ENCODE measurements at regions not wholly inside any gene's neighbourhood (a gene's known extent, or its start where the extent isn't known, plus 50 kb on each side); places are given as distances from the start of the nearest gene placed in this dataset.
"Not testable (repeated sequence)": the region's sequence is repeated elsewhere in the genome, so short reads cannot be mapped to it uniquely, and the experiment has no call there.

DNA sequence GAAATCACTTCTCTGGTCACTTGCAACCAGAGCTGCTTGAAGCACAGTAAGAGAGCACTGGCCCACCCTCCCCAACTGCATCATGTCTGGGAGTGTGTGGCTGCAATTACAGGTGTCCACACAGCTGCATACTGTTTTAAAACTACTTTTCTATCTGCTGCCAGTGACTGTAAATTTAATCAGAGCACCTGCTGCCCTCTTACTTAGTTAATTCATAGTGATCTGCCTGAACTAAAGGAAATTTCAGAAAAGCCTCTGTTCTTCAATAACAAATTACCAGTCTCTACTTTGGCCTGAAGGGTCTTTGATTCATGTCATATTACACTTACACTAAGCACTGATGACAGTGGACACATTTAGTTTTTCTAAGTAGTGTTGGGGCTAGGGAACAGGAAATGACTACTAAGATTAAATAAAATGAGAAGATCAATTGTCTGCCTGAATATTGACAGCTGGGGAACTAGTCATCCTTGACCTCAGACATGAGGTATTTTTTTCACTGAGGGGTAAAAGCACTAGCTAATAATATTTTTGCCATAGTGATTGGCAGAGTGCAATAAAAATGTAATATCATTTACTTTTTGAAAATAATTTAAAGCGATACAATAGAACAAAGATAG is 788.9 kb upstream of the GRAMD2B start:
- no peak for ATAC-seq

DNA sequence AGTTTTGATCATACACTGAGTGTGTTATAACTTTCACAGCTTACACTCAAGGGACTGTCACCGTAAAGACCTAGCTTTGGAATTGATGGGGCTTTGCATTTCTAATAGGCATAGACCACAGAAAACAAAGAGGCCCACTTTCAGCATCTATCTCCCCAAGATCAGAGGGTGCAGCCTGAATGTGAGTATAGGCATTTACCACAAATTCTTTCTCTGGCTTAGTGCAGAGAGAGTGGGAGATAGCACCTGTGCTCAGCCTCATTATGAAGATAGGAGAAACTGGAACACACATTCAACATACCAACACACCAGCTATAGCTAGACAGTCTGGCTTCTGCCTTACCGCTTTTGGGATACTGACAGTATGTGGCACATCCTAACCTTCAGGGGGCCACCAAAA is 783.4 kb upstream of the GRAMD2B start:
- intact Hi-C loops (cut with DNase I) = no loop called here
- ATAC-seq (no peak), DNase-seq (no peak)

More for the DNA sequence above, 788.9 kb upstream of the GRAMD2B start:
- DNase-seq = no peak
- intact Hi-C loops (cut with DNase I) = no loop called here

DNA sequence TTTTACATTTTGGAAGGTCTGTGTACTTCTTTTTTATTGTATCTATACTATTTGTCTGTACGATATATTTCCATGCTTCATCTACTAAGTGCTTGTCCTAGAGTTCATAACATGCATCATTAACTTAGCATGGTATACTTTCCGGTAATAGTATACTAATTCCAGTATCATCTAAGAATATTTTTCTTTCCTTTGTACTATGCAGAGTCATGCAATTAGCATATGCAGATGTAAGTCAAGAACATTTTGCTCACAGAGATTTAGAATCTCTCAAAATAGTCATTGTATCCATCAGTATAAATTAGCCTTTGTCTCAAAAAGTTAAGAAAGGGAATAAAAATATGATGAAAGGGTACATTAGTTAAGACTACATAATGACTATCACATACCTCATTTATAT is 770.4 kb upstream of the GRAMD2B start:
- intact Hi-C loops (cut with DNase I) = no loop called here
- ATAC-seq (no peak), DNase-seq (no peak)

DNA sequence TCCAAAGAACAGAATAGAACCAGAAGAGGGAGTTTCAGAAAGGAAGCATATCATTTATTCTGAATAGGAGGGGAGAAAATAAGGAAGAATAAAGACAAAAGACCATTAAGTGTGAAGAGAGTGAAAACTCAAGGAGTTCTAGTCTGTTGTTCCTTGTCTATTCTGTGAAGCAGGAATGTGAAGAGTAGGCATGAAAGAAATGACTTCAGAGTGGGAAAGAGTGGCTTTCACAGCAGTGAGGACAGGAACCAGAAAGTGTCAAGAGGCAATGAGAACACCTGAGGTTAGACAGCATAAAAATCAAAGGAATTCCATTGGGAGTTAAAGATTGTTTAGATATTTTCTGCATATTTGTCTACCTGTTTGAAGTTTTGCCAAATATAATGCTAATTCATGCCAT is 768.8 kb upstream of the GRAMD2B start:
- DNase-seq (no peak), ATAC-seq (no peak)
- intact Hi-C loops (cut with DNase I) = no loop called here

DNA sequence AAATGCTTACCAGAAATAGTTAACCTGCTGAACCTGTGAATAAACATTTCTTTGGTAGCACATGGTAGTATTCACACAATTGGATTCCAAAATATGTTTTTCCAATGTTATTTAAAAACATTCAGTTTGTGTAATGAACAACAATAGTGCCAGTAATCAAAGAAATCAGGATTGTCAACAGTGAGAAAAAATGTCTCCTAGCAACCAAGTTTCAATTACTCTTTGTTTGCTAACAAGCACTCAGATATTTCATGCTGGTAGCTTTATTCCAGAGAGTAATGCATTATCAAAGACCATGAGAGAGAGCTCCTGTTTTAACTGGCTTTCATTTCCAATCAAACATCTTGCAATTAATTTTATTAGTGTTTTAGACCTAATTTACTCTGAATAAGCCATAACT is 768.1 kb upstream of the GRAMD2B start:
- no peak for DNase-seq
- intact Hi-C loops (cut with DNase I) = no loop called here
- ATAC-seq = no peak

DNA sequence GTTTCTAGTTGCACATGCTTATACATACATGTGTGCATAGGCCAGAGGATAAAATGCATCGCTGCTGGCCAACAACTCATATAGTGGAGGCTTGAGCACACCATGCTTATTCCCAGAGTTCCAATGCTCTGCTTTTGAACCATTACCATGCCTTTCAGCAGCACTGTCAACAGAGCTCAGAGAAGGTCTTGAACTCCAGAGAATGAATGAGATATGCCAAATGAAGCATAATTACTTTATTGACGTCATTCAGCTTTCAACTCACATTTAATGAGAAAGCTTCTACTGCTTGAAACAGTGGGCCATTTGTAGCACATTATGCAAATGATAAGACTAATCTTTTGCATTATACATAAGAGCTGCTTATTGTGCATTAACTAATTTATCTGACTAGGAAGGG is 765.3 kb upstream of the GRAMD2B start:
- ATAC-seq (no peak), DNase-seq (no peak)
- intact Hi-C loops (cut with DNase I) = no loop called here

DNA sequence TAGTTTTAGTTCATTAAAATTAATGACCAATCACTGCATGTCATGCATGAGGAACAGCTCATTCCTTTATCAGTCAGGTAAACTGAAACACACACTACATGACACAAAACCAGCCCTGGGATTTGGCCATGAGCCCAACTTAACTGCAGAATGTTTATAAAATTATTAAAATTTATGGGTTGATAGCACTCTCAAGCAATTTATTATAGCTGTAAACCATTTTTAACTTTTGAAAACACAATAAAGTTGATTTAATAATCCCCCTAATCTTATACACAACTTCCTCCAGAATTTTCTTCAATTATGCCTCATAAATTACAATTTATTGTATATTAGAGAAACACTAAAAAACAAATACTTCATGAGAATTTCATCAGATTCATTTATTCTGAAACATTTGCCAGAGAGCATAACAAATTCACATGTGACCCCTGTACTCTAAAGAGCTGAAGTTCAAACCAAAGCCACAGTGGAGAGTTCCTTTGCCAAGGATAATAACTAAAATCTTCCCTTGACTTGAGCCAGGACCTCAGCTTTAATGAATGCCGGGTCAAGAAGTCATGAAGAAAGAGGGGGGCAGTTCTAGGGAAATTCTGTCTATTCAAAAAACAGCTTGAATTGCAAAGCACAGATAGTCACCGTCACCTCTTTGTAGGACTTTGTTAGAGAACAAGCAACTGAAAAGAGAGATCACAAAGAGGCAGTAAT is 763.7 kb upstream of the GRAMD2B start:
- ATAC-seq = peak; percentile 63 to 76
- no peak for DNase-seq
- intact Hi-C loops (cut with DNase I) = no loop called here

DNA sequence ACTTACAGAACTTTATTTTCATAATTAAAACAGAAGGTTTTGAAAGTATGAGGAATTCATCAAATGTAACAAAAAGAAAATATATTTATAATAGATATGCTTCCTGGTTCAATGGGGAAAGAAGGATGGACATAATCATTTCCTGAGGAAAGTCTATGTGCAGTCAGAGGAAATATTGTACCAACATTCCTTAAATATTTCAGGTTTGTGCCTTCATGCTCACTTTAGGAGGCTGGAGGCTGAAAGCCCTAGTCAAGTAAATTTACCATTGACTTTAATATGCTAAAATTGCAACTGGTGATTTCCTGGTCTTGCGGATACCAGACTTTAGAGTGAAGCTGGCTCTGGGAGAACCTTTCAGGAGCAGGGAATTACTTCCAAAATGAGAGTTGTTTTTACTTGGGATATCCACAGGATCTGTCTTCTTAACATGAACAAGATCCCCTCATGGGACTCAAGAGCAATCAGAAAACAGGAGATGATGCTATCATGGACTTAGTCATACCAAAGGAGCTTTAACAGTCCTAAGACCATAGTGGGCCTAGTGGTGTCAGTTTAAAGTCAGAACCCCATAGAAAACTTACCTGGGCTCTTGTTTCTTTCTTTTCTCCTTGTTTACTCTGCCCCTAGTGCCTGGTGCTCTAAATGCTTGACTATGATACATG is 762.8 kb upstream of the GRAMD2B start:
- DNase-seq (no peak), ATAC-seq (no peak)
- intact Hi-C loops (cut with DNase I) = no loop called here

DNA sequence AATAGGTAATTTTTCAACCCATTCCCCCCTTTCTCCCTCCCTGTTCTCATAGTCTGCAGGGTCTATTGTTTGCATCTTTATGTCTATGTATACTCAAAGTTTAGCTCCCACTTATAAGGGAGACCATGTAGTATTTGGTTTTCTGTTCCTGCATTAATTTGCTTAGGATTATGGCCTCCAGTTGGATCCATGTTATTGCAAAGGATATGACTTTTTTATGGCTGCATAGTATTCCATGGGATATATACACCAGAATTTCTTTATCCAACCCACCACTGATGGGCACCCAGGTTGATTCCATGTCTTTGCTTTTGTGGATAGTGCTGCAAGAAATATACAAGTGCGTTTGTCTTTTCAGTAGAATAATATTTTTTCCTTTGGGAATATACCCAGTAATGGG is 761.6 kb upstream of the GRAMD2B start:
- intact Hi-C loops (cut with DNase I) = no loop called here
- no peak for DNase-seq
- no peak for ATAC-seq

DNA sequence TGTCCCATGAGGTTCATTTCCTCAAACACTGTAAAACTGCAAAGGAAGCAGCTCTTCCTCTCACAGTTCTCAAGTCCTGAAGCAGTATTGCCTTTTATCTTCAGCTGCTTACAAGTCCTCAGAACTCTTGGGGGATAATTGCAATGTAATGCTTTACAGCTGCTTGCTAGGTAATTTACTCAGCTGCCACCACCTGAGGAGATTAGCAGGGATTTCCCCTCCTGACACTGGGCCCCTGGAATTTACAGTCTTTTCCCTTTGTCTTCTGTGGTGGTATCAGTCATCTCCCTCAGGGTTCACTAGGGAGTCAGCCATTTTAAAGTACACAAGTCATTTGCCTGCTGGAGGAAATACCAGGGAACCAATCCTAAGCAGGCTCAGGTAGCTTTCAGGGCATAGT is 754.3 kb upstream of the GRAMD2B start:
- intact Hi-C loops (cut with DNase I) = no loop called here
- ATAC-seq (no peak), DNase-seq (no peak)

DNA sequence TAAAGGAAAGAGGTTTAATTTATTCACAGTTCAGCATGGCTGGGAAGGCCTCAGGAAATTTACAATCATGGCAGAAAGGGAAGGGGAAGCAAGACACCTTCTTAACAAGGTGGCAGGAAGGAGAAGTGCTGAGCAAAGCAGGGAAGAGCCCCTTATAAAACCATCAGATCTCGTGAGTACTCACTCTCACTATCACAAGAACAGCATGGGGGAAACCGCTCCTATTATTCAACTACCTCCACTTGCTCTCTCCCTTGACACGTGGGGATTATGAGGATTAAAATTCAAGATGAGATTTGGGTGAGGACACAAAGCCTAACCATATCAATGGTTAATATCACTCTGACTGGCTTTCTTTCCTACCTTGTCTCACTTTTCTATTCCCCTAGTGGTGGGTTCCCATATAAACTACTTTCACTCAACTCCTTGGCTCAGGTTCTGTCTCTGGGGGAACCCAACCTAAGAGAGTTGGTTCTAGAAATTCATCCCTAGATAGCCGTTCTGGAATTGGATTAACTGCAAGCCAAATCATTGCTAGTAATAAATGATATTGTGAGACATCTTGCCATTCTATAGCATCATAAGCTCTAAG is 749.8 kb upstream of the GRAMD2B start:
- DNase-seq = no peak

DNA sequence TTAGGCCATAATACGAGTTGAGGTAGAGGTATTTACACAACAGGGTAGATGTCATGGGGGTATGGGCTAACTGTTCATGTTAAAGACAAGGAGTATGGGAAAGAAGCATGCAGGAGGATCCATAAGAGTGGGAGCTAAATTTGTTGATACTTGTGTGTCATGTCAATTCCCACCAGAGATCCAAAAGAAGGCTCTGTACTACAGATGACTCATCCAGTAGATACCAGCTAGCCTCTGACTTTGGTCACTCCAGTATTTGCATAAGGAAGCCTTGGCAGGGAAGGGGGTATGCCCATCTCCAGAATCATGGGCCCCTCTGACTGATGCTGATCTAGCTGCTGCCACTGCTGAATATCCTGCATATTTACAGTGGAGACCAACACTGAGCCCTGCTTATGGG is 743.7 kb upstream of the GRAMD2B start:
- ATAC-seq (no peak), DNase-seq (no peak)
- intact Hi-C loops (cut with DNase I) = no loop called here

More for the DNA sequence above, 749.8 kb upstream of the GRAMD2B start:
- no peak for ATAC-seq
- intact Hi-C loops (cut with DNase I) = no loop called here

DNA sequence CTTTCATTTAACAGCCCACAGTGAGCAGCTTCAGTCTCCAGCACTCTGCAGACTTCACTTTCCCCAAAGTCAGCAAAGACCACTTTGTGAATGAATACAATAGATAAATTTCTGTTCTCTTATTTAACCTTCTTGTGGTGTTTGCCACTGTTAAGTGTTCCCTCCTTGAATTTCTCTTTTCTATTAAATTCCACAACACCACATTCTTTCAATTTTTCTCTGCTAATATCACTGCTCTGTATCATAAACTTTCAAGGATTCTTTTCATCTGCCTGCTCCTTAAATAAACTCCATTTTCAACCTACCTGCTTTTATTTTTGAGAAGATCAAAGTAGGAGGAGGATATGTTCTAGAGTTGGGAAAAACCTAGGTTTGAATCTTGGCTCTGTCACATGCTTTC is 739.5 kb upstream of the GRAMD2B start:
- intact Hi-C loops (cut with DNase I) = no loop called here
- DNase-seq = no peak
- ATAC-seq = no peak

DNA sequence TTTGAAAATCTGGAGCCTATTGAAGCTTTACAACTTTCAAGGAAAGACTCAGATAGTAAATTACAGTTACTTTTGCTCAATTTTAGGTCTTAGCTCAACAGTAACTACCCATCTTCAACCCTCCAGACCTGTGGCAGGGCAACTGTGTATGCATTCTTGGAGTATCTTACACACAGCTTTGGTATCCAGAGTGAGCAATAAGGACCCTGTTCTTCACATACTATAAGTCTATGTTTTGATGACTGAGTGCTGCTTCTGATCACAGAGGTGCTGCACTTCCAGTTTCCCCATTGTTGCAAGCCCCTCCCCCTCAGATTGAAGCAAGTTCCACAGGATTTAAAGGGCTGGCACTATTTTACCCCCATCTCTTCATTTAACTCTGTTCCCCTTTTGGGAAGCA is 737.4 kb upstream of the GRAMD2B start:
- intact Hi-C loops (cut with DNase I) = no loop called here
- no peak for DNase-seq
- ATAC-seq = no peak

DNA sequence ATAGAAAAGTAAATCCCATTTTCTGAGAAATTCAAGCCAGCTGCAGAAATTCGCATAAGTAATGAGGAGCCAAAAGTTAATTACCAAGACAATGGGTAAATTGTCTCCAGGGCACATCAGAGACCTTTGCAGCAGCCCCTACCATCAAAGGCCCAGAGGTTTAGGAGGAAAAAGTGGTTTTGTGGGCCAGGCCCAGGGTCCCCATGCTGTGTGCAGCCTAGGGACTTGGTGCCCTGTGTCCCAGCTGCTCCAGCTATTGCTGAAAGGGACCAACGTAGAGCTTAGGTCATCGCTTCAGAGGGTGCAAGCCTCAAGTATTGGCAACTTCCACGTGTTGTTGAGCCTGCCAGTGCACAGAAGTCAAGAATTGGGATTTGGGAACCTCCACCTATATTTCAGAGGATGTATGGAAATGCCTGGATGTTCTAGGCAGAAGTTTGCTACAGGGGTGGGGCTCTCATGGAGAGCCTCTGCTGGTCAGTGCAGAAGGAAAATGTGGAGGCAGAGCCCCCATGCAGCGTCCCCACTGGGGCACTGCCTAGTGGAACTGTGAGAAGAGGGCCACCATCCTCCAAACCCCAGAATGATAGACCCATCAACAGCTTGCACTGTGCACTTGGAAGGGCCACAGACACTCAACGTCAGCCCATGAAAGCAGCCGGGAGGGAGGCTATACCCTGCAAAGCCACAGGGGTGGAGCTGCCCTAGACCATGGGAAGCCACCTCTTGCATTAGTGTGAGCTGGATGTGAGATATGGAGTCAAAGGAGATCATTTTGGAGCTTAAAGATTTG is 731.3 kb upstream of the GRAMD2B start:
- ATAC-seq; DNase-seq; intact Hi-C loops (cut with DNase I): not testable (repeated sequence)

DNA sequence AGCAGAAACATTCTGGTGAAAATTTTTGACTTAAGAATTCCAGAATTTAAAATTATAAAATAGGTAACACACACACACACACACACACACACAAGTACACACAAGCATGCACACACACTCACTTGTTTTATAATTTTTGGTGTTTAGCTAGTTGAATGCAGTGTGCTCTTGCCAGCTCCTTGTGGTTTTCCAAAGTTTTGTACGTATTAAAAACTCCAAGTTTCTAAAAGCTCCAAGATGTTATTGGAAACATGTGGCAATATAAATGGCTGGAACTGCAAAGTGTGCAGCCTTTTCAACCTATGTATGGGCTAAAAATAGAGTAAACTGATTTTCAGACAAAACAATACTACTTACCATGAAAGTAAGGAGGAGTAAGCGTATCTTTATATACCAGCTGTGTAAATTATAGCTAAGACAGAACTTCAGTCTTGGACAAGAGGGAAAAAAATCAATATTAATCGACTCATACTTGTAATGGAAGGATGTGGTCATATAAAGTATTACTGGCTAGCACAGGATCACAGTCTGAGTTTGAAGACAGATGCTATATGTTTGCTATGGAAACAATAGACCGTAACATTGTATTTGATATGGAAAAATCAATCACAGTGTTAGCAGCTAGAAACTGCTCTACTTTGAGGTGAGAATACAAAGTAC is 727.1 kb upstream of the GRAMD2B start:
- no peak for DNase-seq
- no peak for ATAC-seq
- intact Hi-C loops (cut with DNase I) = no loop called here

DNA sequence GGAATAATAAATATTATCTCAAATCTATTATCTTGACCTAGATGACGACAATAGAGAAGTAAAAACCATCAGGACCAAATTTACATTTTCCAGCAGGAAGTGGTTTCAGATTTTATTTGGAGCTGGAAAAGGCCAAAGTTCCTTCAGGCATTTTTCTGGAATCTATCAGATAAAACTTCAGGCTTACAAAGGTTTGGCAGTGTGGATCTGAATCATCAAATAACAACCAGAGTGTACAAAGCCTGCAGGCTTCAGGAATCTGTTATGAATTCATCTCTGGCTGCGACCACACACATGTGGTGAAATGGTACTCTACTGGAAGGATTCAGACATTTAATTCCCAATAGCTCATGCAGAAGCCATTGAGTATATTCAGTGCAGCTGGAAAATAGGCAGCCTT is 726.4 kb upstream of the GRAMD2B start:
- intact Hi-C loops (cut with DNase I) = no loop called here
- DNase-seq (no peak), ATAC-seq (peak in 1 of 2 donors; percentile 84)

DNA sequence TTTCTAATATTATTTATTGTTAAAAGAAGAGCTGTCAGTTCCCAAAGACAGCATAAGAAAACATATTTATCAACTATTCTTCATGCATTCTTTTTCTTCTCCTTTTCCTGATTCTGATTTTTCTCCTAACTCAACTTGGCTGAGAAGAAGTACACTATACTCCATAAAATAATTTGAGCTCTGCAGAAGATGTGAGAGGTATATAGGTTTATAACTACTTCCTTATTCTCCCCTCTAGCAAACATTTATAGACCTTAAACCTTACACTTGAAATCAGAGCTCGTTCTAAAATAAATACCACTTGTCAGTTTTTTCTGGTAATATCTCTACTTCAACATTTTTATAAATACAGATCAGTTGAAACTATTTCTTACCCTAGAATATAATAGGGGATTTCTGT is 724.8 kb upstream of the GRAMD2B start:
- ATAC-seq = no peak
- intact Hi-C loops (cut with DNase I) = no loop called here
- DNase-seq = no peak

DNA sequence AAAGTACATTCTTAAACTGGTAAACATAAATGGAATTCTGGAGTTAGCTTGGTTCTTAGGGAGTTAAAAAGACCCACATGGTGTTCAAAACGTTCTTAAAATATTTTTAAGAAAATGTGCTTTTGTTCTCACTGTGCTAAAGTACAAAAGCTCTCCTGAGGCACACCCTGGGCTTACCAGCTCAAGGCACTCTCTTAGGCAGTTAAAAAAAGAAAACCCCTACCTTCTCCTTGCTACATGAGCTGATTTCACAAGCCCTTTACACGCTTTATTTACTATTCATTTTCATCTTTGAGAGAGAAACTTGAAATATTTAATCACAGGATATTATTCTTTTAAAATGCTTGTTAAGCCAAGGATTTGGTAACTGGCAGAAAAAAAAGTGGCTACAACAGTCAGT is 723.3 kb upstream of the GRAMD2B start:
- peak in 1 of 2 donors; percentile 50 for ATAC-seq
- intact Hi-C loops (cut with DNase I) = no loop called here

More for the DNA sequence above, 723.3 kb upstream of the GRAMD2B start:
- DNase-seq = no peak

Measured in left cardiac atrium (tissue), 4 donors.